HEK293T (cell line): ENCODE measurements at regions not wholly inside any gene's neighbourhood (a gene's known extent, or its start where the extent isn't known, plus 50 kb on each side); places are given as distances from the start of the nearest gene placed in this dataset.

Source experiments
- BHLHE40 ChIP-seq: fragments of 450-650 bp; IDR thresholded peaks from 2 replicates; pipeline ENCODE4 v1.6.1; 2016; ENCODE audit warnings: mild to moderate bottlenecking, moderate library complexity, borderline replicate concordance
- ELF4 ChIP-seq: fragments of 450-650 bp; IDR thresholded peaks from 2 replicates; pipeline ENCODE4 v1.6.1; 2017; ENCODE audit warnings: antibody characterized with exemption
- FOXA1 ChIP-seq: fragments of 450-650 bp; IDR thresholded peaks from 2 replicates; pipeline ENCODE4 v1.6.1; 2016; ENCODE audit warnings: mild to moderate bottlenecking
- FOXK2 ChIP-seq: fragments of 450-650 bp; IDR thresholded peaks from 2 replicates; pipeline ENCODE4 v1.6.1; 2016; ENCODE audit warnings: mild to moderate bottlenecking
- FOXM1 ChIP-seq: fragments of 450-650 bp; IDR thresholded peaks from 2 replicates; pipeline ENCODE4 v1.6.1; 2017; ENCODE audit warnings: mild to moderate bottlenecking, borderline replicate concordance
- L3MBTL2 ChIP-seq: fragments of 450-650 bp; conservative IDR thresholded peaks from 2 replicates; pipeline ENCODE4 v1.6.1; 2016; ENCODE audit warnings: mild to moderate bottlenecking
- NFRKB ChIP-seq: fragments of 450-650 bp; IDR thresholded peaks from 2 replicates; pipeline ENCODE4 v1.6.1; 2016; ENCODE audit warnings: mild to moderate bottlenecking, moderate library complexity
- SUZ12 ChIP-seq: fragments of 450-650 bp; IDR thresholded peaks from 2 replicates; pipeline ENCODE4 v1.6.1; 2016; ENCODE audit warnings: mild to moderate bottlenecking

DNA sequence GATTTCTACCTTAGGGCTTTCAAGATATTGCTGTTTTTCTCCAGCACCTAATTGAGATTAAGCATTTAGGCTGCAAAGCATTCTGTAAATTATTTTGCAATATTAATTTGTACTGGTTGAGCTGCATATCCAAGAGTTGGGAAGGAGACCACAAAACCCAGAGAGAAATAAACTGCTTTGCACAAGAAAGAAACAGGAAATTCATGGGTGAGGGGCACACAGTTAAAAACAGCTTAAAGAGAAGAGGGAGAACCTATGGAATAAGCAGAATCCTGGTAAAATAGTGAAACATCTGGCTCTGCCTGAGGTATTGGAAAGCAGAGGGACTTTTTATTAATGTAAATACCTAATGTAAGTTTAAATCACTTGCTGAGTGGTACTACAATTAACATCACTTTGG is 243.0 kb downstream of the TMEM167A start:
- TF ChIP-seq FOXK2 = no peak
- no peak for TF ChIP-seq BHLHE40
- no peak for TF ChIP-seq FOXM1
- no peak for TF ChIP-seq L3MBTL2
- no peak for TF ChIP-seq SUZ12
- TF ChIP-seq NFRKB = no peak
- no peak for TF ChIP-seq ELF4
- no peak for TF ChIP-seq FOXA1
